ENCODE measurements at regions not wholly inside any gene's neighbourhood (a gene's known extent, or its start where the extent isn't known, plus 50 kb on each side); places are given as distances from the start of the nearest gene placed in this dataset.

DNA sequence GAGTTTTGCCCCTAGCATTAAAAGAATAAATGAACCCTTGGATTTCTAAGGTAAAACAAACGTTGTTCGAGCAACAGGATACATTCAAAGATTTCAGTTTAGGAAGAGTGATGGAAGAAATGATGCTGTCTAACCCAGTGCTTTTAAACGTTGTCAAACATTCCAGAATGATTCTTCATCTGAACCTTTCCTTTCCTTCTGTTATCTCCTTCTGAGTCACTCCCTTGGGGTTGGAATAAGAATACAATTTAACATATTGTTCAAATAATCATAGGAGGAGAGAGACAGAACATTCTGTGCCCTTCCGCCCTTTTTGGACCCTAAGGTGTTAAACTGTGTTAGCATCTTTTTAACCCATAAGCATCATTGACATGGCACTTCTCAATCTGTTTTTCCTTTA, 61.1 kb upstream of the RCOR3 start:
- TF ChIP-seq, protein P1, sequence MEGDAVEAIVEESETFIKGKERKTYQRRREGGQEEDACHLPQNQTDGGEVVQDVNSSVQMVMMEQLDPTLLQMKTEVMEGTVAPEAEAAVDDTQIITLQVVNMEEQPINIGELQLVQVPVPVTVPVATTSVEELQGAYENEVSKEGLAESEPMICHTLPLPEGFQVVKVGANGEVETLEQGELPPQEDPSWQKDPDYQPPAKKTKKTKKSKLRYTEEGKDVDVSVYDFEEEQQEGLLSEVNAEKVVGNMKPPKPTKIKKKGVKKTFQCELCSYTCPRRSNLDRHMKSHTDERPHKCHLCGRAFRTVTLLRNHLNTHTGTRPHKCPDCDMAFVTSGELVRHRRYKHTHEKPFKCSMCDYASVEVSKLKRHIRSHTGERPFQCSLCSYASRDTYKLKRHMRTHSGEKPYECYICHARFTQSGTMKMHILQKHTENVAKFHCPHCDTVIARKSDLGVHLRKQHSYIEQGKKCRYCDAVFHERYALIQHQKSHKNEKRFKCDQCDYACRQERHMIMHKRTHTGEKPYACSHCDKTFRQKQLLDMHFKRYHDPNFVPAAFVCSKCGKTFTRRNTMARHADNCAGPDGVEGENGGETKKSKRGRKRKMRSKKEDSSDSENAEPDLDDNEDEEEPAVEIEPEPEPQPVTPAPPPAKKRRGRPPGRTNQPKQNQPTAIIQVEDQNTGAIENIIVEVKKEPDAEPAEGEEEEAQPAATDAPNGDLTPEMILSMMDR (conservative IDR thresholded peaks at IDR 0.05 in 1 of 2, IDR thresholded peaks at IDR 0.05 in 1 of 2; ENCODE audit: extremely low read depth in 1 of 2, insufficient read depth in 1 of 2, low read depth in 1 of 2, low read length in 2 of 2), result no peak
- TF ChIP-seq EZH2 (IDR thresholded peaks at IDR 0.05; ENCODE audit: borderline replicate concordance, low read length), result no peak

Measured in mammary epithelial cell (primary cell).